HG02870 (cell line): ENCODE measurements at regions not wholly inside any gene's neighbourhood (a gene's known extent, or its start where the extent isn't known, plus 50 kb on each side); places are given as distances from the start of the nearest gene placed in this dataset.
A peak's percentile ranks its signal among the peaks of the same experiment; 100 is the strongest.

Source experiments
- ATAC-seq: cut with Tn5 transposase; IDR thresholded peaks from one replicate; pipeline ENCODE4 v1.9.1; 2021; ENCODE audit warnings: mild to moderate bottlenecking, moderate library complexity; ENCODE audit not compliant: unreplicated experiment

DNA sequence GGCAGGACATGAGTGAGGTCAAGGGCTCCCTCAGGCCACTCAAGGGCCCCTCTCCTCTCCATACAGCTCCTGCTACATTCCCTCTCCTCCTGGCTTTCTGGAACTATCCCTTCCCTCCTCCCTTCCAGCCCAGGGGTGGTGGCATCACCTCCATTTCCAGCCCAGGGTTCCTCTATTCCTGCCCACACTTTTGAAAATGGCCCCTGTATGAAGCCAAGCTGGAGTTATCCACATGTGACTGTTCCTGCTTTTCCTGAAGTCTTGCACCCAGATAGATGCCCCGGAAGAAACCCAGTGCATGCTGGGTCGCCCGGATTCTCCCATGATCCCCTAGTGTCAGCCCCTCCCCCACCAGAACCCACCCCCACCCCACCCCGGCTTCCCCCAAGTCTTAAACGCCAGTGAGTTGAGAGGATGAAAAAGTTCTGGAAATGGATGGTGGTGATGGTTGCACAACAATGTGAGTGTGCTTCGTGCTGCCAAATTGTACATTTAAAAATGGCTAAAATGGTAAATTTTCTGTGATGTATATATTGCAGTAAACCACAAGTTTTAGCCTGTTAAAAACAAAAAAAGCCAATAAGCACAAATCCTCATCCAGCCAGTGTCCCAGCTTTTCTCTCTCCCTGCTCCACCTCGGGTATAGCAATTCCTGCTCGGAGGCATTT lies 136.9 kb downstream of the SCARB1 start:
- no peak for ATAC-seq

DNA sequence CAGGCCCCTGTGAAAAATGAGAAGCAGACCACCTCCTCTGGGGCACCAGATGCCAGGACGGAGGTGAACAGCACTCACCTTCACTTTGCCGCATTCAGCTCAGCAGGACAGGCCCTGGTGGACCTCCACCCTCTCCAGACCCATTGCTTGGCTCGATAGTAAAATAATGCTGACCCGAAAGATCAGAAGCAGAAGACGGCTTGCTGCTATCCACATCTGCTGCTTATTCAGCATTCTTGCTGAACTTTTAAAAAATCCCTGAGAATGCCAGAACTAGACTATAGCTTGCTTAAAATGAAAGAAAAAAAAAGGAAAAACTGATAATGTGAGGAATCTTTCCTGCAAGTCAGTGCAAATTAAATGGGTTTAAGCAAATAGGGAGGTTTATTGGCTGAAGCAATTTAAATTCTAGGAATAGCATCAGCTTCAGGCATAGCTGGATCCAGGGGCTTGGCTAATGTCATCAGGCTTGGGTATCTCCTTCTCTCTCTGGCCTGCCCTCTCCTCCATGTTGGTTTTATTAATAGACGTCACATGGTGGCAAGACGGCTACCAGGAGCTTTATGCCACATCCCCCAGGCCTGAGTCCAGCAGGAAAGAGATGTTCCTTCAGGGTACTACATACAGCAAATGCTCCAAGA lies 137.9 kb downstream of the SCARB1 start:
- ATAC-seq = no peak

DNA sequence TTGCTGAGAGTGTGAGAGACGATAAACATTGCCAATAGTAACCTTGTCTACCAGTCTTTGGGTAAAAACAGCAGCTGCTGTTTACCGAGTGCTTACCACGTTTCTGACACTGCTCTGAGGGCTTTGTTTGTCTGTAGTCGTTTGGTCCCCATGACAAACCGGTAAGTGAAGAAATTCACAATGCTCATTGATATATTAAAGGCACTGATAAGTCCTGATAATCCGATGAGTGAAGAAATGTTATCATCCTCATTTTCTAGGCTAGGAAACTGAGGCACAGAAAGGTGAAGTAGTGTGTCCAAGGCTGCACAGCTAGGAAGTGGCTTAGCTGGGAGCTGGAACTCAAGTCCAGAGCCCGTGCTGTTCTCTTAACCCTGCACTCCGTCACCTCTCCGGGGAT lies 138.6 kb downstream of the SCARB1 start:
- no peak for ATAC-seq

DNA sequence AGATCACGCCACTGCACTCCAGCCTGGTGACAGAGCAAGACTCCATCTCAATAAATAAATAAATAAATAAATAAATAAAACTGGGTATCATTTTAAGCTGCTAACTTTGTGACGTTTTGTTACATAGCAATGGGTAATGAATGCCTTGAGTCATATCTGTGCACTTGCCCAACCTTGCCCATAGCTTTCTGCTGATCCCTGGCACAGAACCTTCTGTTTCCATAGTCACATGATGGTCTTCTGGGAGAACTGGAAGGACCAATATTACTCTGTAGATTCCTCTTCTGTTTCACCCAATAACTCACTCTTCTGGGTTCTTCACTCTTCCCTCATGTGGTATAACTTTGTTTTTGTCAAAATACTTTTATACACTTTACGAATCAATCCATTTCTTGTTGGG lies 140.8 kb downstream of the SCARB1 start:
- no peak for ATAC-seq

DNA sequence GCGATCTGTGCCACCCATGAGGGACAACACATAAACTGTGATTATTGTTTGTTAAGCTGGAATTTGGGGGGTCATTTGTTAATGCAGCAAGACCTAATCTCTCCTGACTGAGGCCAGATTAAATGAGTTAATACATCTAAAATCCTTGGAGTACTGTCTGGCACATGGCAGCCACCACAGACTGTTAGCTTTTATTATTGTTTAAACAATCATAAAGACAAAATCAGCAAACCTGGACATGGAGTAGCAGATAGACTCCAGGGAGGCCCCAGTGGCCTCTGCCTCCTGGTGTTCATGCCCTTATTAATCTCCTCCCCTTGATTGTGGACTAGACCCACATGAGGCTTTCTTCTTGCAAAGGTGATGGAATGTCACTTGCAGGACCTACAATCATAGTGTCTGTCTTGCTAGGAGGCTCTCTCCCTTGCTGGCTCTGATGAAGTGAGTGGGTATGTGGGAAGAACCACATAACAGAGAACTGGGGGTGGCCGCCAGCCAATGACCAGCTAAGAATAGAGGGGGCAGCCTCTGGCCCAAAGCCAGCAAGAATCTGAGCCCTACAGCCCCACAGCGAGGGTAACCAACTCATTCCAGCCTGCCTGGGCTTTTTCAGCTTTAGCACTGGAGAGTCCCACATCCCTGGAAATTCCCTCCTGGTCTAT lies 142.0 kb downstream of the SCARB1 start:
- ATAC-seq = no peak

DNA sequence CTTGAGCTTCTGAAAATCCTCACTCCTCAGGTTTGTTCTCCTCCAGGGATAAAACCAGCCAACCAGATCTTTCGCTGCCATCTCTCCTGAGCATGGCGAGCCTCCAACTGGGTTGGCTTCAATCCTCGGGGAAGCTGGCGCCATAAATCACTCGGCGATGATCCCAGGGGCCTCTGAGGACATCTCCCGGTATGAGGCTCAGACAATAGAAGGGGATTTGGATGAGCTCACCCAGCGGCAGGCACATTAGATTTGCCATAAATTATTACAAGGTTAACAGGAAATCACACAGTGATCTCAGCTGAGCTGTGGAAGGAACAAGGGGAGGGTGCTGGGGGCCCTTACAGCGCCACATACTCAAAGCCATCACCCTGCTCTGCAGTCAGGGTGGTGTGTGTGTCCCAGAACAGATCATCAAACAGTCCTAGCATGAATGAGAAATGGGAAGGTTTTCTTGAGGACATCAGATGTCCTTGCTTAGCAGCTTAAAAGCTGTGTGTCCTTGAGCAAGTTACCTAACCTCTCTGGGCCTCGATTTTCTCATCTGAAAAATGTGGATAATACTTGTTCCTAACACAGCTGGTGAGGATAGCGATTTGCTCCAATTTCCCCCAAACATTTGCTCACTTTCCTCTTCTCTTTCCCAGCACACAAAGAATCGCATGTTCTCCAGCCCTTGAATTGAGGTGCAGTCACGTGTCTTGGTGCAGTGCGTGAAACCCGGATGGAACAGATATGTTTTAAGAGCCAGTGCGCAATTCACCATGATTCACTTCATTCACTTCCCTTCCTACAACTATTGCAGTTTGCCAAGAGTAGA lies 142.8 kb downstream of the SCARB1 start:
- ATAC-seq = no peak

DNA sequence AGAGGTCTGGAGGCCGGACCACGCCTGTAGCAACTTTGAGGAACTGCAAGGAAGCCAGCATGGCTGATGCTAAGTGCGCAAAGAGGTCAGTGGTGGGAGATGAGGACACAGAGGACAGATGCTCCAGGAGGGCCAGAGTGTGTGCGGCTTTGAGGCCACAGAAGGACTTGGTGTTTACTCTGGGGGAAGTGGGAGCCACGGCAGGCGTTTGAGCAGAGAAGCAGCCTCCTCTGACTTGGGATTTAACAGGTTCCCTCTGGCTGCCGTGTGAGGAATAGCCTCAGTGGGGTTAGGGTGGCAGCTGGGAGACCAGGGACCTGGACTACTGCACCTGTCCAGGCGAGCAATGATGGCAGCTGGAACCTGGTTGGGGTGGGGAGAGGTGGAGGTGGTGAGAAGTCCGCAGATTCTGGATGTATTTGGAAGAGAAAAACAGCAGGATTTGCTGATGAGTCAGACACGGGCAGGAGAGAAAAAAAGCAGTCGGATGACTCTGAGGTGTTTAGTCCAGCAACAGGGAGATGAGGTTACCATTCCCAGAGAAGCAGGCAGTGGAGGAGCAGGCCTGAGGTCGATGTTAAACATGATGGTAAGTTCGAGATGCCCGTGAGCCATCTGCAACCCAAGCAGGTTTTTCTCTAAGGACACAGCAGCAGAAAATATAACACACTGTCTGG lies 143.5 kb downstream of the SCARB1 start:
- no peak for ATAC-seq

DNA sequence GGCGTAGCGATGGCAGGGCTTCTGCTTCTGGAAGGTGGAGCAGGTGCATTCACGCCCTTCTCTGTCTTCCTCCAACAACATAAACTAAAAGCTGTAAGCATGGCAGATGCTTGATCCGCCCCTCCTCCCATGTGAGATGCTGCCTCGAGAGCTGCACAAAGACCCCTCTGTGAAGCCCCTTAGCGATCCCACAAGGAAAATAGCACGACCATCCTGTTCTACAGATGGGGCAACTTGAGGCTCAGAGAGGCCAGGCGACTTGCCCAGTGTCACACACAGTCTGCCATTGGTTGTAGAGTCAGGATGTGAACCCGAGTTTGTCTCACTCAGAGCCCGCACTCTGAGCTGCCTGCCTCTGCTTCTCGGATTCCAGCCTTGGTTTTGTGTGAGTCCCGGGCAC lies 144.4 kb downstream of the SCARB1 start:
- no peak for ATAC-seq

DNA sequence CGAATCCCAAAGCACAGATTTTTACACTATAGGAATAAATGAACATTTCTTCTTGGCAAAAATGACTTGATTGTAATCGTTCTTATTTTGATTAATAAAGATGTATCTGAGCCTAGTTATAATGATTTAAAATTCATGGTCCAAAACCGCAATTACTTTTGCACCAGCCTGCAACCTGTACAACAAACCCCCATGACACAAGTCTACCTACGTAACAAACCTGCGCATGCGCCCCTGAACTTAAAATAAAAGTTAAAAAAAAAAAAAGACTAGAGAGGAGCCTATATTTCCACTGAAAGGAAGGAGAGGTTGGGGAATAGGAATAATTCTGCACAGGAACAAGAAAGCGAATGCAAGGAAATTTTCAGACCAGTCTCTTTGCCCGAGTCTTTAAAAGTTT lies 145.2 kb downstream of the SCARB1 start:
- ATAC-seq = no peak

DNA sequence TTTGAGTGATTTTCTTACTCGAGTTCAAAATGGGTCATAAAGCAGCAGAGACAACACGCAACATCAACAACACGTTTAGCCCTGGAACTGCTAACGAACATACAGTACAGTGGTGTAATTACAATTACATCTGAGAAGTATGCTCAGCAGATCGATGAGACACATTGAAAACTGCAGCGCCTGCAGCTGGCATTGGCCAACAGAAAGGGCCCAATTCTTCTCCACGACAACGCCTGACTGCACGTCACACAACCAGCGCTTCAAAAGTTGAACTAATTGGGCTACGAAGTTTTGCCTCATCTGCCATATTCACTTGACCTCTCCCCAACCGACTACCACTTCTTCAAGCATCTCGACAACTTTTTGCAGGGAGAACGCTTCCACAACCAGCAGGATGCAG lies 145.6 kb downstream of the SCARB1 start:
- no peak for ATAC-seq

DNA sequence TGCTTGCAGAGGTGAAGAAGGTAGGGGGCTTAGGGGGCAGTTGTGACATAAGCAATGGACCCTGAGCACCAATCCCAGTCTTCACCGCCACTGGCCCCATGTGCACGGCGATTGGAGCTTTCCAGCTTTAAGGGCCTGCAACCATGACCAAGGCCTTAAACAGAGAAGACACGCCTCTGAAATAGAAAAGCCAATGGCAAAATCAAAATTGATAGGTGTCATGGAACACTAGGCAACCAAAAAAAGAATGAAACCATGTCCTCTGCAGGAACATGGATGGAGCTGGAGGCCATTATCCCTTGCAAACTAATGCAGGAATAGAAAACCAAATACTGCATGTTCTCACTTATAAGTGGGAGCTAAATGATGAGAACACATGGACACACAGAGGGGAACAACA lies 146.3 kb downstream of the SCARB1 start:
- ATAC-seq = no peak

DNA sequence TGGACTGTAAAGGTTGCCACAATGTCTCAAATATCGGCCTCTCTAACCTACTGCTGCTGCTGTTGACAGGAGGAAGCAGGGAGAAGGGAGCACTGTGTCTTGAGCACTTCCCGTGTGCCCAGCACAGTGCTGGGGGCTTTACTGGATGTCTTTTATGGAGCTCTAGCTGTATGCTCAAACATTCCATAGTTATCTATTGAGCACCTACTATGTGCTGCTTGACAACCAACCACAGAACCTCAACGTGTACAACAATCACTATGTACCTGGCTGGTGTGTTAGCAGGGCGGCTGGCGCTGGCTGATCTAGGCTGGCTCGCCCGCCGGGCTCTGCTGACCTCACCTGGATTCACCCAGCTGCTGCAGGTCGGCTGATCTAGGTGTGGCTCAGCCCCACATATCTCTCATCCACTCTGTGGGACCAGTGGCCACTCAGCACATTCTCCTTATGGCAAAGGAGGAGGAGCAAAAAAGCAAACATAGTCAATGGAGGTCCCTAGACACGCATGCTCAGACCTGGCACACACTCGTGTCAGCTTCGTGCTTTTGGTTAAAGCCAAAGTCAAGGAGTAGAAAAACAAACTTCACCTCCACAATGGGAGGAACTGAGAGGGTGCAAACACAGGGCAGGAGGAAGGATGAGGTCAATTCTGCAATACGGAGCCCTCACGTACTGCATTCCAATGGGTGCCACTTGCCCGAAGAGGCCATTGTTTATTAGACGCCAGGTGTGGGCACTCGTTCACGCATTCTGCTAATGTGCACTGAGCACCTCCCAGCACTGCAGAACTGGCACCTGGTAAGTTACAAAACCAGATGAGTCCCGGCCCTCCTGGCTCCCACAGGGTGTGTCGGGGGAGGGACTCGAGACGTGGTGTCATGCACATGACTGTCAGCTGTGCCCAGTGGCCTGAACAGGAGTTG lies 147.2 kb downstream of the SCARB1 start:
- no peak for ATAC-seq

DNA sequence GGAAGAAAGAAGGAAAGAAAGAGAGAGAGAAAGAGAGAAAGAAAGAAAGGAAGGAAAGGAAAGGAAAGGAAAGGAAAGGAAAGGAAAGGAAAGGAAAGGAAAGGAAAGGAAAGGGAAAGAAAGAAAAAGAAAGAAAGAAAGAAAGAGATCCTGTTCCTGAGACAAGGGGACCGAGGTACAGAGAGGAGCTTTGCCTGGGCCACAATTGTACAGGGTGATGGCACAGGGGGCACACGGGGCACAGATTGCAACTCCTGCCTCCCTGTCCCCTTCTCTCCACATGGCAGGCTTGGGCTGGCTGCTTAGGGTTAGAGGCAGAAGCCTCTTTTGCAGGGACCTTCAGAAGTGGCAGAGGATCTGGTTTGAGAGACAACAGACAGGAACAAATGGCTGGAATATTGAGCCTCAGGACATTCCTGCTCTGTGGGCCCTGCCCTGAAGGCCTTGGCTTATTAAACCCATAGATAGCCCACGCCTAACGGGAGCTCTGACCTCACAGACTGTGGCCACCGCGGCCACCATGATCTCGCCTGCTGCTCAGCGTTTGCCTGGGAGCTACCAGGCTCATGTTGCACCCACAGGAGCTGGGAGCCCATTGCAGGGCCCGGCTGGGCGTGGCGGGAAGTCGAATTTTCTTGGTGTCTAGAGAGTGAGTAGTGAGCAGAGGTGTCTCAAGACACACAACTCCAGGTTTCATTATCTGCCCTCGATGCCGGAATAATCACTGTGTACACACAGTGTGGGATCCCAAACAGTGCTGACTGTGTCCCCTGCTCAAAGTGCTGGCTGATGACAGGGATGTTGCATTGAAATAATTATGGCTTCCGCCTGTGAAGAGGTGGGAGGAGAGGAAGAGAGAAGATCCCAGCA lies 147.9 kb upstream of the NCOR2 start:
- no peak for ATAC-seq

DNA sequence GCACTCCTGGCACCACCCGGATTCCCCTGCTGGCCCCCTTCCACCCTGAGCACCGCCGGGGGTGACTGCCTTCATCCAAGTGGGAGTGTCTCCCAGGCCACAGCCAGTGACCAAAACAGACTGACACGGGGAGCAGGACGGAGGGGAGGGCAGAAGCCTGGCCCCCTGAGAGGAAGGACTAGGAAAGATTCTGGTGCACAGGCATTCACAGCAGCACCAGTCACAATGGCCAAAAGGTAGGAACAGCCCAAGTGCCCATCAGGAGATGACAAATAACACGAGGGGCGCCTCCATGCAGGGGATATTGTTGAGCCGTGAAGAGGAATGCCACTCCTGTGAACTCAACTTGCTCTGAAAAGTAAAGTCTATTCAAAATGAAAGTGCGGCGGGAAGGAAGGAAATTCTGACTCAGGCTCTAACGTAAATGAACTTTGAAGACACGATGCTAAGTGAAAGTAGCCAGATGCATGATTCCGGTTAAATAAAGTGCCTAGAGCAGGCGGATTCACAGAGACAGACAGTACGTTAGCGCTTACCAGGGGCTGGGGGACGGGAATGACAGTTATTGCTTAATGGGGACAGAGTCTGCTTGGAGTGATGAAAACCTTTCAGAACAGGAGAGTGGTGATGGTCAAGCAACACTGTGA lies 146.1 kb upstream of the NCOR2 start:
- peak; percentile 89 for ATAC-seq

DNA sequence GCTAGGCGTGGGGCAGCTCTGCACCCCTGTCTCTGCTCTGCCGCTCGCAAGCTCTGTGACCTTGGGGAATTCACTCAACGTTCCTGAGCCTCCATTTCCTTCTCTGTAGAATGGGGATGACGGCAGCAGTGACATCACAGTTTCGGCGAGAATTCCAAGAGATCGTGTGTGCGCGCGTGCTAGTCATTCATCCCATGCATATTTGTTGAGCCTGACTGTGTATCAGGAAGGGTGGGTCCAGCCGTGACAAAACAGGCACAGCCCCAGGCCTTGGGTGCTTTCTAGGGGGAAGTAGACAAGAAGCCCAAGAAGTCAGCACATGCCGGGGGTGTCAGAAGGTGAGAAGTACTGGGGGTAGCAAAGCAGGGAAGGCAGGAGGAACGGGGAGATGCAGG lies 145.6 kb upstream of the NCOR2 start:
- peak; percentile 10 for ATAC-seq

DNA sequence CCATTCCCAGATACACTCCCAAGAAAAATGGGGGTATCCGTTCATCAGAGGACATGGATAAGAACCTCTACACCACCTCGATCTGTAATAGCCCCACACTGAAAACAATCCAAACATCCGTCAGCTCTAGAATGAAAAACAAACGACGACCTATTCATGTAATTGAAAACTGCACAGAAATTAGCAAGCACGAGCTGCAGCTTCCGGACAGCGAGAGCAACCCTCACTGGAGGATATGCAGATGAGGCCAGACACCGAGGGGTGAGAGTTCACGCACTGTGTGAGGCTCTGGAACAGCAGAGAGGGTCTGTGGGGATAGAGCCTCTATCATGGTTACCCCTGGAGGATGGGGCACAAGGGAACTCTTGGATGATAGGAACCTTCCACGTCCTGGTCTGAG lies 143.9 kb upstream of the NCOR2 start:
- no peak for ATAC-seq

DNA sequence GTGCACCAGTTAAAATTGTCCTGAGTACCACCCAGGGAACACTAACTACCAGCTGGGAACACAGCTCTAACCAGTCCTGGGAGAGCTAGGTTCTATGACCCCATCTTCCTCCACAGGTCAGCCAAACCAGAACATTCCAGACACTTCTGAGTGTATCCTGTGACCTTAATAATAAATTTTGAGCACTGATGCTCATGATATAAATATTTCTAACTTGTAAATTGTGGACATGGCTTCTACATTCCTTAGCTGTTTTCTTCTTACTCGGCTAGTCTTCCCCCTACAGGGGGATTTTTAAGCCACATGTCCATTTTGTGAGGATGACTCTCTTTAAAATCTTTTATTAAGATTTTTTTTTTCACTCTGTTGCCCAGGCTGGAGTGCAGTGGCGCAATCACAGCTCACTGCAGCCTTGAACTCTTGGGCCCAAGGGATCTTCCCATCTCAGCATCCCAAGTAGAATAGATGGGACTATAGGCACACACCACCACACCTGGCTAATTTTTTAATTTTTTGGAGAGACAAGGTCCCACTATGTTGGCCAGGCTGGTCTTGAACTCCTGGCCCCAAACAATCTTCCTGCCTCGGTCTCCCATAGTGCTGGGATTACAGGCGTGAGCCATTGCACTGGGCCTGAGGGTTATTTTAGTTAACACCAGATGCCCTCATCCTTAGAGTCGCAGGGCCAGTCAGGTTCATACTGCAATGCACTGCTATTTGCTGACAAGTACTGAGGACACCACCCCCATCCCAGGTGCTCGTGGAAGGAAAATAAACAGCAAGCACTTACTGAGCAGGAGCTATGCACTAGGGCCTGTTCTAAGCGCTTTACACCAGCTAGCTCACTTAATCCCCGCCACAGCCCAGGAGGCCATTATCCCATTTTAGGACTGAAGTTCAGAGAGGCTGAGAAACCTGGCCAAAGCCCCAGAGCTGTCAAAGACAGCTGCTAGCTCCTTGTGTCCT lies 142.6 kb upstream of the NCOR2 start:
- ATAC-seq = no peak
